NCI-H510A (cell line): ENCODE measurements at regions not wholly inside any gene's neighbourhood (a gene's known extent, or its start where the extent isn't known, plus 50 kb on each side); places are given as distances from the start of the nearest gene placed in this dataset.
A peak's percentile ranks its signal among the peaks of the same experiment; 100 is the strongest.

Source experiments
- DNase-seq: peaks from one replicate; lab custom pipeline; 2025; lab: John Stamatoyannopoulos, UW

DNA sequence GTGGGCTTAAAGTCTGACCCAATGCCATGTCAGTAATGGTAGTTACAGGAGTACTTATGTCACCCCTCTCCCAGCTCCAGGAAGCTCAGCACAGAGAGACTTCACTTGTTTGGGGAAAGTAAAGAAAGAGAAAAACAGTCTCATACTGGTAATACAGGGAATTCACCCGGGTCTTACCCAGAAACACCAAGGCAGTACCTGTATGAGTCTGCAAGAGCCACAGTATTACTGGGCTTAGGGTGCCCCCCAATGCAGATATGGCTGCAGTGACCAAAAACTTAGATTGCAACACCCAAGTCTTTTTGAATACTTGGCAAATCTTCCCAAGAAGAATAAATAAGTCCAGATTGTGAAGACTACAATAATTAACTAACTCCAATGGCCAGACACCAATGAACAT lies 622.1 kb downstream of the IGSF11 start:
- DNase-seq, result no peak

DNA sequence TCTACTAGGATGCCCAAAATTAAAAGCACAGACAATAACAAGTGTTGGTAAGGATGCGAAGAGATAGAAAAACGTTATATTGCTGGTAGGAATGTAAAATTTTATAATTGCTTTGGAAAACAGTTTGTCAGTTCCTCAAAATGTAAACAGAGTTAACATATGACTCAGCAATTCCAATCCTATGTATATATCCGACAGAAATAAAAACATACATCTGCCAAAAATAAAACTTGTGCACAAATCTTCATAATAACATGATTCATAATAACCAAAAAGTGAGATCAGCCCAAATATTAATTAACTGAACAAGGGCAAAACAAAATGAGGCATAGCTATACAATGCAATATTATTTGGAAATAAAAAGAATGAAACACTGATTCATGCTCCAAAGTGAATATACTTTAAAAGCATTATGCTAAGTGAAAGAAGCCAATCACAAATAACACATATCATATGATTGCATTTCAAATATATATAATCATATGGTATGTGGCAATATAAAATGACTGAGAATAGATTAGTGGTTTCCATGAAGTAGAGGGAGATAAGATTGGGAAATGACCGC lies 609.3 kb downstream of the IGSF11 start:
- no peak for DNase-seq

DNA sequence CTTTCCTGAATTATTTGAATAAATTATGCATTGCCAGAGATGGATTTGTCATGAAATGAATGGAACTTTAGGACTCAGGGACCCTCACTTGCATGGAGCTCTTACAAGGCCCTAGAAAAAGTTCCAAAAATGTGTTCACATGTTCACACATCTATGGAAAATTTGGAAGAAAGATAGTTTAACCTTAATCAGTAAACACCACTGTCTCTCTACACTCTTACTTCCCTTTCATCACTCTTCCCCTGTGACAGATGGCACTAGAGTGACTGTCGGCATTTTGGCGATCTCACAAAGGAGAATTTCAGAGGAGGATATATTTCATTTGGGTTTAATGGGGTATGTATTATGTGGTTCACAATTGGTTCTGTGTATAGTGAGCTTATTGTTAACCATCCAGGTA lies 600.8 kb downstream of the IGSF11 start:
- DNase-seq, result no peak

DNA sequence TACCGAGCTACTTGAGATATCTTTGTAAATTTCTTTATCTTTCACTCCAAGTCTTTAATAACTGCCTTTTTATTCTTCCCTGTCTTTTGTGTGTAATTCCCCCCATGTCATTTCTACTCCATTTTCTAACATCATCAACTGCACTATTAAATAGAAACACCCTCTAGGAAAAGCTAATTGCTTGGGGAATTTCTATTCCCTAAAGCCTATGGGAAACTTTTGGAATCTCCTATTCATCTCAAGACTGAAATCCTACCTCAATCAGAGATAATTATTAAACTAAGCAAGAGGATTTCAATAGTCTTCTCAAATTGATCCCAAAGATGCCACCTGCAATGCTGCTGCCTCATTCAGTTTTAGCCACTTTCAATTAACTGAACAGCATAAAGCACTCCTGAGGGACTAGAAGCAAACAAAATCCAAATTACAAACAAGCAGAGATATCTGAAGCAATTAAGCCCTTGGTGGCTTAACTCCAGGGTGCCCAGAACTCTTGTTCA lies 598.7 kb downstream of the IGSF11 start:
- DNase-seq, result no peak

DNA sequence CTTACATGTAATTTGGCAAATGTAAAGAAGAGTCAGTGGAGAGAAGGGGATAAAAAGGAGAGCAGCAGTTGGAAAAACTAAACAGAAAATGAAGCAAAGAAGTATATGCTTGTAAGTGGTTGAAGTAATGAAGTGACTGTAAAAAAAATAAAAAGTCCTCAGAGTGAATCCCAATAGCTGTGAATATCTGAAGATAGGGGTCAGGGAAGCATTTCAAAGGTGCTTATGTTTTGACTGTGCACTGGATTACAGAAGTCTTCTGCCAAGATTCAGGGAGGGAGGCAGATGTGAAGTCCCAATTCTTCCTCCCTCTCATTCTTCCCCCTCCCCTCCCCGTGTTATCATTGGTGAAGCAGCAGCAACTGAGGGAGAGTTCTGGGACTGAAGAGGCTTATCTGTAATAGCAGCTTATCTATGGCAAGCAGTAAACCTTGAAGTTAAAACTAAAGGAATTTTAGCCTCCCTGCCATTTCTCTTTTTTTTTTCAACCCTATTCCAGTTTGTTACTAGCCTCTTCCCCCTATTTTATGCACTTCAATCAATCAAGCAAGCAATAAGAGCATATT lies 597.9 kb downstream of the IGSF11 start:
- DNase-seq, result no peak

DNA sequence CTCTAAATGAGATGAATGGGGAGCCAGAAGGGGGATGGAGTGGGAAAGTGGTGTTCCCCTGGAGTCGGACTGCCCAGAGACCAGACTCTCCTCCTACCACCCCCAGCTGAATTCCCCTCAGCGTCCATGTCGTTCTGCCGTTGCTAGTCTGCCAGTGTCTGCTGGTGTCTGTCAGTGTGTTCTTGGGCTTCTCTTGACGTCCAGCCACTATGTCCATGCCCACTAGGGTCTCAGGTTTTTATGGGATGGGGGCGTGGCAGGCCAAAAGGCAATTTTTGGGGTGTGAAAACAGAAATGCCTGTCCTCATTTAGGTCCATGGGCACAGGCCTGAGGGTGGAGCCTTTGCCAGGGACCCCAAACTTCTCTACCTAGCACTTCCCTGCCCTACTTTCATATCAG lies 589.6 kb downstream of the IGSF11 start:
- DNase-seq, result no peak

DNA sequence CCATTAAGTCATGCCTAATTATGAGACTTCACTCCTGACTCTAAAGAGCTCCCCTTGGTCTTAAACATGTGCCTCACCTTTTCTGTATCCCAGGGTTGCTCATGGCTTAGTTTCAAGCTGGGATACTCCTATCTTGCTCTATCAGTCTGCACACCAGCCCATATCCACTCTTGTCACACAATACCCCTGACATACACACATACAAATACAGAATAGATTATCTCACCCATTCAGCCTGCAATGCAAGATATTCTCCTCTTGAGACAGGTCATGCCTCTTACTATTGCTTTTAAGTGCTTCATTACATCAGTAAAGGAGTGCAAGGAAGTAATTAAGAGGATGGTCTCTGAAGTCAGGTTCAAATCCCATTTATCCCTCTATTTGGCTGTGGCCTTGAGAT lies 587.3 kb downstream of the IGSF11 start:
- no peak for DNase-seq

DNA sequence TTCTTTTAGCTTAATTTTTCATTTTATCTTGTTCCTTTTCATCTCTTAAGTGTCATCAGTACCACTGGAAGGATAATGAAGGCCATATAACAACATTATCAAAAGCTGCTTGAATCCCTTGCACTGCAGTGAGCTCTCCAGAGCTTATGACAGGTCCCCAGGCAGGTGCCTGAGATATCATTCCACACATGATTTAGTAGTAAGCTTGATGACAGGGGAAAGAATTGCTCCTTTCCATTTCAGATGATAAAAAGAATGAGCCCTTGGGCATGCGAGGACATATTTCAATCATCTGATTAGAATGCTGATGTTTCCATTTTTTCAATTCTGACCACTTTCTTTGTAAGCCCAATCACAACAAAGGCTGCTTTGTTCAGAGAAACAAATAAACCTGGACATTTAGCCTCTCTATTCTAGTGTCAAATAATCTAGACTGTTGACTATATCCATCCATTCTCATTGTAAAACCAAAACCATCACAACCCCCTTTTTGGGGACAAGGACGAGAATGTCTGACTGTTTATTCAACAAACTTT lies 567.8 kb downstream of the IGSF11 start:
- no peak for DNase-seq

DNA sequence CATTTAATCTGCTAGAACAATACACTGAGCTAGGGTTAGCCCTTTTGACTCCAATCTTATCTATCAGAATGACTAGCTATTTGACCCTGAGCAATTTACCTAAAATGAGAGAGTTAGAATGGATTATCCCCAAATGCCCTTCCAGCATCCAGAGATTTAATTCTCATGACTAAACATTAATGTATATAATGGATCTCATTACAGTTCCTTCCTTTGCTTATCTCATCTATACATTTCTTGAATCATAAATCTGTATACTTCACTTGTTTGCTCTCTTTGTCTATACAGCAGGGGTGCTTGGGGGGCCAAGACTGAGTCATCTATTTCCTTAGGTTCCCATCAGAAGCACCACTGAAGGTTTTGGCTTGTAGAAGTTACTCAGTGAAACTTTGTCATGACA lies 565.8 kb downstream of the IGSF11 start:
- no peak for DNase-seq

DNA sequence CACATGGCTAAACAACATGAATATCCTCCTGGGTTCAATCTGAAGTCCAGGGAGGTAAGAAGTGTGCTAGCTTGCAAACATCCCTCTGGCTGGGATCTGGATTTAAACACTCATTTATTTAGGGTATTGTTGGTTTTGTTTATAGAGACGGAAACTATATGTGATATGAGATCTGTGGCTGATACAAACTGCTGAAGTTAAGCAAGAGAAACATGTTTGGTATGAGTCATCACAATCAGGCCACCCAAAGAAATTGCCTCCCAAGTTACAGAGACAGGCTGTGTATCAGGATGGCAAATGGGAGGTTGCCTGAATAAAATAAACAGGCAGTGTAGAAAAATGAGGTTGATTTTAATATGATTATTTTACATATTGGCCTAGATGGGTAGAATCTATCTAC lies 562.1 kb downstream of the IGSF11 start:
- DNase-seq, result no peak

DNA sequence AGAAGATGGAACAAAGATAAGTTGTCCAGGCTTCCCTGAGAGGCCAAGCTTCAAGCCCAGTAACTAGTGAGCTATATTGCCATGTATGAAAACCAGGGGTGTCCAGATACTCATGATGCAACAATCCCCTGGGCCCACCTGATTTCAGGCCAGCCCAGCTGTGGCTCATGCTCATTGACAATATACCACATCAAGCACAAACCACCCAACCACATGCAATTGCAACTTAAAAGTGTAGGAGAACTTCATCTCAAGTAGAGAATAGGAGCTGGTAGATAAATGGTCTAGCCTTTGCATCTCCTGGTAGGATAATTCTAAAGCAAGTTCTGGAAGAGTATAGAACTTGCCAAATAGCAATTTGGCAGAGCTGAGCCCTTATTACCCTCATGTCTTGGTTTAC lies 561.3 kb downstream of the IGSF11 start:
- DNase-seq, result no peak

DNA sequence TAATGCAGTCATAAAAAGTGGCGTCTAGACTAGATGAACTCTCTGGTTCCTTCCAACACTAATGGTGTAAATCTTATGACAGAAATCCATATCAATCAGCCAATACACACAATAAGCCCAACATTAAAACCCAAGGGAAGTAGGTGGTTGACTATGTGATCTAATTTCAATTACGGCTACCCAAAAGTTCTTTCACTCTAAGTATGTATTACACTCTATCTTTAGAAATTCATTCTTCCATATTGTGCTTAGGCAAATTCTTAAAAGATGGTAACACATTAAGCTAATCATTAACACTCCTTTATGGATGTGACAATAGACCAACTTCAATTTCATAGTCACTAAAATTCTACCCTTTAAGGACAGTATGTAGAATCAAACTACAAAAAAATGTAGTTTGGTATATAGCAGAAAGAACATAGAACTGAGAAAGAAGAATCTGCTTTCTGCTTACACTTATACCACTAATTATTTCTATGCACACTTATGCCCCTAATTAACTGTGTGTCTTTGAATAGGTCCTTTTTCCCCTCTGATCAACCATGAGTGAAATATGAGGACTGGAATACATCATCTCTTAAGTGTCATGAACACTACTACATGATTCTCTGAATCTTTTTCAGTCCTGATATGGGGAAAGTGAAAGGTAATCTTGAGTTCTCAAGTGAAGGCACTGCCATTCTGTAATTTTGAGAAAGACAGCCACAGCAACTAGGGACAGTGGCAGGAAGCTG lies 557.6 kb downstream of the IGSF11 start:
- no peak for DNase-seq

DNA sequence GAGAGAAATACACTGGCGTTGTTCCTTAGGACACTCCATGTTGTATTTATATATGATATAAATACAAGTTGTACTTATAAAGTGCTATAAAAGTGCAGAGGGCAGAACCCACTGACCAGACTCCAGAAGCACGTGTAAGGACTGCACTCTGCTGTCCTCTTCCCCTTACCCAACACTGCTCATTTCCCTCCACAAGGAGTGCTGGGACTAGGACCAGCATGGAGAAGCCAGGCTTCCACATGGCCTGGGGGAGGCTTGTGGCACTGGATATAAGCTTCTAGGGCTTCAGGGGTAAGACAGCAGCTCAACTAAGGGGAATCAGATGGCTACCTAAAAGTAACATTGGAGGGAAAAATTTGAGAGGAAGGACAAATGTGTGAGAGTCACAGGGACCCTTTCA lies 556.9 kb downstream of the IGSF11 start:
- DNase-seq, result no peak

DNA sequence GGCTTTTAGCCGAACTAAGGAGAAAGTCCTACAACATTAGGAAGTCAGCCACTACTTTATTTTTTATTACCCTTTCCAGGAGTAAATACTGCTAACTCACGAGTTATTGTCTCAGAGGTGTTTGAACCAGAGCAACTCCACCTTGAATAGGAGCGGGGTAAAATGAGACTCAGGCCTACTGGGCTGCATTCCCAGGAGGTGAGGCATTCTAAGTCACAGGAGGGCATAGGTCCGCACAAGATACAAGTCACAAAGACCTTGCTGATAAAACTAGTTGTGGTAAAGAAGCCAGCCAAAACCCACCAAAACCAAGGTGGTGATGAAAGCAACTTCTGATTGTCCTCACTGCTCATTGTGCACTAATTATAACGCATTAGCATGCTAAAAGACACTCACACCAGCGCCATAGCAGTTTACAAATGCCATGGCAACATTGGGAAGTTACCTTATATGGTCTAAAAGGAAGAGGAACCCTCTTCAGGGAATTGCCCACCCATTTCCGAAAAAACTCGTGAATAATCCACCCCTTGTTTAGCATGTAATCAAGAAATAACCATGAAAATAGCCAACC lies 555.9 kb downstream of the IGSF11 start:
- no peak for DNase-seq

DNA sequence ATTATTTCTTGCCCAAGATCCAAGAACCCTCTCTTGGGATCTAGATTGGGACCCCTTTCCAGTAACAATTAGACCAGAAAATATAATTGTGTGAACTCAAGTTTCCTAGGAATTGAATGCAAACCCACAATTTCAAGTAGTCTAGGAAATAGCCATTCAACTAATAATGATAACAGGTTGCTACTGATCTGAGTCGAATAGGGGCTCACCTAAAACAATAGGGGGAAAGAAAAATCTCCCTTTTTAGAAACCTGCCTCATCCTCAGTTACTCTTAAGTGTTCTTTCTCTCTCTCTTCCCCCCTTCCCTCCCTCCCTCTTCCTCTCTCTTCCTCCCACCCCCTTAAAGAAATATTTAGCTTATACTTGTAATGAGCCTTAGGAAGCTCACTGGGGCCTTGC lies 555.3 kb downstream of the IGSF11 start:
- DNase-seq, result no peak

DNA sequence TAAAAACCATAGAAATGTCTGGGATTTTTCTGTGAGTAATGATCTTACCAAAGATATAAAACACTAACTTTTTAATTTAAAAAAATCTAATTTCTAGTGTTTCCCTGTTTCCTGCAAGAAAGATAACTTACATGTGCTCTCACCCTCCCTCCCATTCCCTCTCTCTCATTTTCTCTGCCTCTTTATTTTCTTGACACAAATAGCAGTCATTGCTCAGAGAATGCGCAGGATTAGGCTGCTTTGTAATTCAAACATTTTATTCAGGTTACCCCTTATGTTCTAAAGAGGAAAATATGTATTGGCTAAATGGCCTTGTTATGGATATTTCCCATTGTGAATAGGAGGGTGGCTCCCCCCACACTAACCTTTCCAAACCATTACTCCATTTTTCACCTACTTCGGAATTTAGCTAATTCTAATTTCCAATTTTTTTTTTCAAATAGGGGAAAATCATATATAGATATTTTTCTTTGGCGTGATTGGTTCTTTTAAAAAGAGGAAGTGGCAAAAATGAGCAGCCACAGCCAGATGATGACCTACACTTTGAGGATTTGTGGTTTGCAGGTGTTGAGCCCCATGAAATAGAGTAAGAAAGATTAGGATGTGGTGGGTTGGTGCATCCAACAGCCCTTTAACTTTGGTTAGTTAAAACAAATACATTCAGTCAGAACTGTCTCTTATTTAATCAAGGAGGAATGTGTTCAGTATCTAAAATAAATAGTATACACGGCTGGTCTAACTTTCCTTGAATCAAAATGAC lies 554.4 kb downstream of the IGSF11 start:
- DNase-seq, result no peak

DNA sequence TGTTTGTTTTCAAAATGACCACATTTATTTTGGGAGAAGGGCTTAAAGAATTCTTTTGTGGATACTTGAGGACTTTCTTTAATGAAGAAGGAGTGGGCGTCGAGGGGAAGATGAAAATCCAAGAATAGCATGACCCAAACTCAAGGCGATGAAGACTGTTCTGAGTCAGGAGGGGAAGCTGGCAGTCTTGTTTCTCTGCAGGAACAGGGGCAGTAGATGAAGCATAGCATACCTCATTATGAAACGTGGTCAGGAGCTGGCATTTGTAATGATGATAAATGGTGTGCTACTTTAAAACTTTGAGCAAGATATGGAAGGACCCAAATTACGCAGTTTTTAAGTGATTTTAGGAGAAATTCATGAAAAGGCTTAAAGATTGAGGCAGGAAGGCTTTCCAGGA lies 549.0 kb downstream of the IGSF11 start:
- DNase-seq, result no peak

DNA sequence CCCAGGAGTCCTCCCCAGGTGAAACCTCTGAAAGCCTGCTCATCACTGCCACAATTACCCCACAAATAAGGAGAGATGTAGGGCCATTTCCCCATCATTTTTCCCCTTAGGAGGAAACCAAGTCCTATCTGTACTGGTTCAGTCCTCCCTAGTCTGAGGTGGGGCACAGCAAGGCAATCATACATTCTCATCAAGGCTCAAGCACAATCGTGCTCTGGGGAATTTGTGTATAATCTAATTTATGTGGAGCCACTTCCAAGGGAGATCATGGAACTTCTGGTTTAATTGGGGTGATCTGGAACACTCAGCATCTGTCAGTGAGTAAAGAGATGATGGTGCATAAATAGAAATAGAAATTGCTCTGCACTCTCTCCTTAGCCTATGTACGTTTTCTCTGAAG lies 546.9 kb downstream of the IGSF11 start:
- no peak for DNase-seq

DNA sequence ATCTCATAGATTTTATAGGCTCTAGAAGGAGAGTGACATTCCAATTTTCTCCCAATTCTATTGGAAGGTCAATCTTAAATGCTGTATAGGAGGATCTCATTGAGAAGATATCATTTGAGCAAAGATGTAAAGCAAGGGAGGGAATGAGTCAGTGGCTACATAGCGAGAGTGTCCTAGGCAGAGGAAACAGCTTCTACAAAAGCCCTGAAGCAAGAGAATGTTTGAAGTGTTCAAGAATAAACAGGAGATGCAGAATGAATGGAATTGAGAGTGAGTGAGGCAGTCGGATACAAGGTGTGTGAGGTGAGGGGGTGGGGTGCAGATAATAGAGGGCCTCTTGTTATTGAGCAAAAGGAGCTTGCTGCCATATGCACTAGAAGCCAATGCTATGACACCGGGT lies 545.9 kb downstream of the IGSF11 start:
- no peak for DNase-seq

DNA sequence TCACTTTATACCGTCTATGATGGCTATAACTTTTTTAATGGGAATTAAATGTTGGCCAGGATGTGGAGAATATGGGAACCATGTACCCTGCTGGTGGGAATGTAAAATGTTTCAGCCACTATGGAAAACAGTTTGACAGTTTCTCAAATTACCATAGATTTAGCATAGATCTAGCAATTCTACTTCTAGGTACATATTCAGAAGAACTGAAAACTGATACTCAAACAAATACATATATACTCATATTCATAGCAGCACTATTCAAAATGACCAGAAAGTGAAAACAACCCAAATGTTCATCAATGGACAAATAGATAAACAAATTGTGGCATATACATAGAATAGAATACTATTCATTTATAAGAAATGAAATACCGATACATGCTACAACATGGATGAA lies 539.4 kb downstream of the IGSF11 start:
- DNase-seq, result no peak

DNA sequence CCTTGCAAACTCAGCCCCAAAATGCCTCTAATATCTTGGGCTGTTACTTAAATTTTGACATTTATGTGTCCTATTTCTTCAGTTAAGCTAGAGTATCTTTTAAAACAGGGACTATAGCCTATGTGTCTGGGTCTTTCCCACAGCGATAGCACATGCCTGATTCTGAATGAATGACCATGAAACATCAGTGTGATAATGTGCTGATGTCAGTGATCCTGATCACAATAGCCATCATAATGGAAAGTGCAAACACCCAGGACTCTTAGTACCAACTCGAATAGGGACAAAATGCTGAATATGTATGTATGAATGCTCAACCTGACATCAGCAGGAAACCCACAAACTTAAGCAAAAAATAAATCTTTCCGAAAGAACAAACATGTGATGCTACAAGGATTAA lies 537.4 kb downstream of the IGSF11 start:
- no peak for DNase-seq

DNA sequence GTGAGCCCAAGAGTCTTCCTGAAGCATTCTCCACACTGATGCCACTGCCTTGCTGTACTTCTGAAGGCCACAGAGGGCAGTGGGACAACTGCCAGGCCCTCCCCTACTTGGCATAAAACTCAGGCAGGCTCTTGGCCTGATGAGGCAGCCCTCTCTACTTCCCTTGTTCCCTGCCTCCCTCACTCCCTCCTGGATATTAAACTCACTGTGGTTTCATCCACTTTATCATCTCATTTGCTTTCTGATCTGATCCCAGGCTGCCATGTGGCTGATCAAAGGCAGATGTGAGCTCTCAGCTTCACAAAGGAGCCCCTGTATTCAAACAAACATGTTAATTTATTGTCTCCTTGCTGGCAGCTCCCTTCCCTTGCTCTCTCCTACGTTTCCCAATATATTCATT lies 533.5 kb downstream of the IGSF11 start:
- DNase-seq, result peak; percentile 68
